ENCODE measurements at regions not wholly inside any gene's neighbourhood (a gene's known extent, or its start where the extent isn't known, plus 50 kb on each side); places are given as distances from the start of the nearest gene placed in this dataset.

GRCh38 chr11:109958821-109959166 lies 134.4 kb upstream of the ZC3H12C start:
- ChIA-PET CTCF (no interaction called here), POLR2A (ENCODE audit: unreplicated experiment) (no interaction called here)
- no peak overlapping the region for H3K4me2 ChIP-seq
- H3K27me3 ChIP-seq (ENCODE audit: insufficient read depth, low read depth), result no peaks in the 10 kb centered on the region
- no peaks in the 10 kb centered on the region for H3K4me1 ChIP-seq (replicated peaks; ENCODE audit: insufficient read depth)
- no peak overlapping the region for H3K4me3 ChIP-seq
- peaks cover 5% of the 10 kb centered on the region; the same call in 1 of the 2 replicates for H3K9me2 ChIP-seq (ENCODE audit: insufficient read depth)
- no peaks in the 10 kb centered on the region for H4K20me1 ChIP-seq (ENCODE audit: insufficient read depth)
- TF ChIP-seq CTCF (conservative IDR thresholded peaks at IDR 0.05) (no peak), EZH2 (IDR thresholded peaks at IDR 0.05; ENCODE audit: low read depth) (no peak)
- H3K27ac ChIP-seq, result no peak overlapping the region
- intact Hi-C loops (cut with micrococcal nuclease; ENCODE audit: unreplicated experiment), result no loop called here
- no peak for DNase-seq
- H3K9me3 ChIP-seq (ENCODE audit: insufficient read depth, low read depth), result no peaks in the 10 kb centered on the region
- H3F3A ChIP-seq (ENCODE audit: insufficient read depth, low read depth), result no peaks in the 10 kb centered on the region
- no TSS peak for BruUV-seq (replicated peaks)
- H3K36me3 ChIP-seq (ENCODE audit: low read depth), result no peaks in the 10 kb centered on the region
- no peak overlapping the region for H2AFZ ChIP-seq
- no peaks in the 10 kb centered on the region for H3K79me2 ChIP-seq (ENCODE audit: low read depth)

- no peaks in the 10 kb centered on the region for H3K27me3 ChIP-seq (ENCODE audit: insufficient read depth, low read depth)
- no peak overlapping the region for H3K27ac ChIP-seq
- H3K9me3 ChIP-seq (ENCODE audit: insufficient read depth, low read depth), result no peaks in the 10 kb centered on the region
- TF ChIP-seq EZH2 (IDR thresholded peaks at IDR 0.05; ENCODE audit: low read depth), result no peak
- no peak for TF ChIP-seq CTCF (conservative IDR thresholded peaks at IDR 0.05)
- no peaks in the 10 kb centered on the region for H4K20me1 ChIP-seq (ENCODE audit: insufficient read depth)
- H3K4me2 ChIP-seq, result no peak overlapping the region
- POLR2A ChIA-PET (ENCODE audit: unreplicated experiment), result no interaction called here
- peaks cover 5% of the 10 kb centered on the region; the same call in 1 of the 2 replicates for H3K9me2 ChIP-seq (ENCODE audit: insufficient read depth)
- BruUV-seq (replicated peaks), result no TSS peak
- H3F3A ChIP-seq (ENCODE audit: insufficient read depth, low read depth), result no peaks in the 10 kb centered on the region
- H2AFZ ChIP-seq, result no peak overlapping the region
- no peaks in the 10 kb centered on the region for H3K36me3 ChIP-seq (ENCODE audit: low read depth)
- no peaks in the 10 kb centered on the region for H3K4me1 ChIP-seq (replicated peaks; ENCODE audit: insufficient read depth)
- CTCF ChIA-PET, result no interaction called here
- intact Hi-C loops (cut with micrococcal nuclease; ENCODE audit: unreplicated experiment), result no loop called here
- no peaks in the 10 kb centered on the region for H3K79me2 ChIP-seq (ENCODE audit: low read depth)
- DNase-seq, result no peak
- no peak overlapping the region for H3K4me3 ChIP-seq
These were observed 132.4 kb upstream of the ZC3H12C start for GRCh38 chr11:109960831-109961230.

- Histone ChIP-seq H3K27me3 (ENCODE audit: insufficient read depth, low read depth) (no peaks in the 10 kb centered on the region), H4K20me1 (ENCODE audit: insufficient read depth) (no peaks in the 10 kb centered on the region), H3K27ac (no peak overlapping the region), H2AFZ (no peak overlapping the region), H3K4me3 (no peak overlapping the region), H3K4me1 (replicated peaks; ENCODE audit: insufficient read depth) (no peaks in the 10 kb centered on the region), H3K9me3 (ENCODE audit: insufficient read depth, low read depth) (no peaks in the 10 kb centered on the region), H3K79me2 (ENCODE audit: low read depth) (no peaks in the 10 kb centered on the region), H3K4me2 (no peak overlapping the region), H3K36me3 (ENCODE audit: low read depth) (no peaks in the 10 kb centered on the region), H3F3A (ENCODE audit: insufficient read depth, low read depth) (no peaks in the 10 kb centered on the region), H3K9me2 (ENCODE audit: insufficient read depth) (peaks cover 5% of the 10 kb centered on the region; the same call in 1 of the 2 replicates)
- CTCF ChIA-PET, result no interaction called here
- intact Hi-C loops (cut with micrococcal nuclease; ENCODE audit: unreplicated experiment), result no loop called here
- POLR2A ChIA-PET (ENCODE audit: unreplicated experiment), result no interaction called here
- no peak for TF ChIP-seq EZH2 (IDR thresholded peaks at IDR 0.05; ENCODE audit: low read depth)
- TF ChIP-seq CTCF (conservative IDR thresholded peaks at IDR 0.05), result no peak
- DNase-seq, result no peak
- BruUV-seq (replicated peaks), result no TSS peak
These were observed 131.9 kb upstream of the ZC3H12C start for GRCh38 chr11:109961261-109961660.

Measured in PC-9 (cell line).